HTR-8/SVneo (cell line): ENCODE measurements at regions not wholly inside any gene's neighbourhood (a gene's known extent, or its start where the extent isn't known, plus 50 kb on each side); places are given as distances from the start of the nearest gene placed in this dataset.
"Not testable (repeated sequence)": the region's sequence is repeated elsewhere in the genome, so short reads cannot be mapped to it uniquely, and the experiment has no call there.

Source experiments
- DNase-seq: peaks from one replicate; pipeline ENCODE4 v3.0.0; 2011; ENCODE audit warnings: low spot score, mixed read lengths; ENCODE audit not compliant: insufficient read length
- FAIRE-seq: peaks from 2 replicates; lab custom pipeline; 2011; peaks lifted over from hg19 to GRCh38; lab: Jason Lieb, UNC

DNA sequence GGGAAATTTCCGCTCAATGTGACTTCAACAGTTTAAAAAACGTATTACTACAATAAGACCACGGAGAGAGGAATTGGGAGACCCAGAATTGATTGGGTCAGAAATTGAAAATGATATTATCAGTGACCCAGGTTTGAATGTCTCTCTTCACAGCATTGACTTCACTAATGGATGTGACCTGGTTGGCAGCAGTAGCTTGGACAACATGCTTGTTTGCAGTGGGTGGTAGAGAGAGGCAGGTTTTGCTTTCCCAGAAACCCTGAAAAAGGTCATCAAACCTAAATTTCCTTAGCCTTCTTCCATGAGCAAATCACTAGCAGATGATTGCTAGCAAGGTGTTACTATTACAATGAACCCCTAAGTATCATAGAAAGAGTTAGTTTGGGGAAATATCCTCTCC is 89.7 kb upstream of the ANTXRL start:
- DNase-seq, result no peak
- FAIRE-seq, result no peak

DNA sequence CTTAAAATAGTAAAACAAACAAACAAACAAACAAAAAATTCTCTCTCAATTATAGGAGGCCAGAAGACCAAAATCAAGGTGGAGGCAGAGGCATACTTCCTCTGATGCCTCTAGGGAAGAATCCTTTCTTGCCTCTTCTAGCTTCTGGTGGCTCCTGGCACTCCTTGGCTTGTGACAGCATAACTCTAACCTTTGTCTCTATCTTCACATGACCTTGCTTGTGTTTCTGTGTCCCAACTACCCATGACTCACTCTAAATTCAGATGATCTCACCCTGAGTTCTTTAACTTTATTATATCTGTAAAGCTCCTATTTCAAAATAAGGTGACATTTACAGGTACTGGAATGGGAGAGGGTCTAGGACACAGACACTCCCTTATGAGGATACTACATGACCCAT is 88.3 kb upstream of the ANTXRL start:
- FAIRE-seq (no peak), DNase-seq (no peak)

DNA sequence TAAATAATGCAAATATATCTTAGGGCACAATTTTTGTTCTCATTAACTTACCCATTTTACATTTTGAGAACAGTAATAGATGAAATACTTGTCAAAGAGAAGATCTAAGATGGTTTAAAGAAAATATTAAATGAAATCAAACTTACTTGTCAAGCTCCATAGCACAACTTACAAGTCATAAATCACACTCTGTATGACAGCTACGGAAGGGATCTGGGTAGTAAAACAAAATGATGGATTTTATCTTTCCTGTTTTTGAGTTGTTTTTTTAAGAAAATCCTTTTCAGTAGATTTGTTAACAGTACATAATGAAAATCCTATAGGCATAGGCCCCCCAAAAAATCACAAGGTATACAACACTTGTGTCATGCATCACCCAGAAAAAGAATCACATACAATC is 84.4 kb upstream of the ANTXRL start:
- FAIRE-seq, DNase-seq: not testable (repeated sequence)

DNA sequence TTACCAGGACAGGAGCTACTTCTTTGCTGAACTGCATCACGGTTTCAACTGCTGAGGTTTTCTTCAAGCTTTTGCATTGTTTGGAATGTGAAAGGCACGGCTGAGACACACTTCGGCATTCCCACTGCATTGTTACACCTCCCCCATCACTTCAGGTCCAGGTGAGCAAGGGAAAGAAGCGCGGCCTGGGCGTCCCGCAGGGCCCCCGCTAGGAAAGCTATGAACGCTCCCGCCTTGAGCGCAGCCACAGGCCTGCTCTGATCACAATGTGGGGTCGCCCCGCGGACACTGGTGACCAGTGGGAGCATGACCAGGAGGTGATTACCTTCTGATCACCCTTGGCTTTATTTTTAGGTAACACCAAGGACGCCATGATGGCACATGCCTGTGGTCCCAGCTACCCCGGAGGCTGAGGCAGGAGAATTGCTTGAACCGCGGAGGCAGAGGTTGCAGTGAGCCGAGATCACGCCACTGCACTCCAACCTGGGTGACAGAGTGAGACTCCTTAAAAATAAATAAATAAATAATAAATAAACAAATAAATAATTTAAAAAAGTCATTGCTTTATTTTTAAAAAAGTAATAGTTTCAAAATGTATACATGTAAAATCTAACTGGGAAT is 82.2 kb upstream of the ANTXRL start:
- DNase-seq, FAIRE-seq: not testable (repeated sequence)

DNA sequence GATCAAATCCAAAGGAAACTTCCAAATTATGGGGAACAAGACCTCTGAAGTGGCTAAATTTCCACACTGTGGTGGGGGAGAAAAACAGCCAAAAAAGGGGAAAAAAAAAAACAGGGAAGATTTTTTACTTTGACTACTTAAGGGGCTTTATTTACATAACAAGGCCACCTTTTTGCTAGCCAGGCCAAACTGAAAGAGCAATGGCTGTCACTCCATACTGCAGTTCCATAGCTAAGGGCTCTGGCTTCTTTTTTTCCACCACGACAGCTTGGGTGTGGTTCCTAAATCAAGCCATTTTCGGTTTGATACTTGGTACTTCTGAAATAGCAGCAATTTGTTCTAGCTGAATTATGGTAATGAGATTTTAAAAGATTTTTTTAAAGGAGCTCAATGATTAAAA is 76.4 kb upstream of the ANTXRL start:
- FAIRE-seq, DNase-seq: not testable (repeated sequence)

DNA sequence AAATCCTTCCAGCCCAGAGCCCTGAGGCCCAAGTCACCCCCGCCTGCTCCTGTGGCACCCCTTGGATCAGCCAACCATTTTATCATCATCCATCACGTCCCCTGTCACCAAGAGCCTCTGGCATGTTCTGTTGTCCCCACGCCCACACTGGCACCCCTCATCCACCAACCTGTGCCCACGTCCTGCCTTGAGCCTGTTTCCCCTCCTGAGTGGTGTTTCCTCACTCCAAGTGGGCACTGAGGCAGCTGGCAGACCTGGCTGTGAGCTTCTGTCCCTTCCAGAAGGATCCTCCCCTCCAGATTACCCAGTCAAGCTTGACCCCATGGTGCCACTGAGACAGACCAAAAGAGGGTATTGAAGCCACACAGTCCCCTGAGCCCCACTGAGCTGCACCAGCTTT is 71.4 kb upstream of the ANTXRL start:
- no peak for DNase-seq
- no peak for FAIRE-seq

DNA sequence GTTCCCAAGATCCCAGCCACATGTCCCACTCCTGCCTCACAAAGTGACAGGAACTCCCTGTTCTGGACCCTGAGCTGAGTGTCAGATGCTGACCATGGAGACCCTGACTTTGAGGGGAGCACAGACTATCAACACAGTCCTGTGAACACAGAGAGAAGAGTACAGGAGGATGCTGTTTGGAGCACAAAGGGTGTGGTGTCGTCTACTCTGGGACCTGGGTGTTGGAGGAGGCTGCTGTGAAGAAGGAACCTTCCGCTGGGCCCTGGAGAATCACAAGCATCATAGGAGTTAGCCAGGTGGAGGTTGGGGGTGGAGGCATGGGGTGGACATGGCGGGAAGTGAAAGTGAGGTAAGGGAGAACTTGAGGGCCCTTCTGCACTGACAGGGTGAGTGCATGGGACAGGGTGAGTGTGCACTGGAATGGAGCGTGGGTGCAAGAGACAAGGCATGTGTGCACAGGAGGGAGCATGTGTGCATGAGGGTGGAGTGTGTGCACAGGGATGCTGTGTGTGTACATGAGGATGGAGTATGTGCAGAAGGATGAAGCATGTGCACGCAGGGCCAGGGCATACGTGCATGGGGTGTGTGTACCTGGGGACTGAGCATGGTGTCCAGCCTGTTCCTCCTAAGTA is 70.7 kb upstream of the ANTXRL start:
- no peak for DNase-seq
- no peak for FAIRE-seq

DNA sequence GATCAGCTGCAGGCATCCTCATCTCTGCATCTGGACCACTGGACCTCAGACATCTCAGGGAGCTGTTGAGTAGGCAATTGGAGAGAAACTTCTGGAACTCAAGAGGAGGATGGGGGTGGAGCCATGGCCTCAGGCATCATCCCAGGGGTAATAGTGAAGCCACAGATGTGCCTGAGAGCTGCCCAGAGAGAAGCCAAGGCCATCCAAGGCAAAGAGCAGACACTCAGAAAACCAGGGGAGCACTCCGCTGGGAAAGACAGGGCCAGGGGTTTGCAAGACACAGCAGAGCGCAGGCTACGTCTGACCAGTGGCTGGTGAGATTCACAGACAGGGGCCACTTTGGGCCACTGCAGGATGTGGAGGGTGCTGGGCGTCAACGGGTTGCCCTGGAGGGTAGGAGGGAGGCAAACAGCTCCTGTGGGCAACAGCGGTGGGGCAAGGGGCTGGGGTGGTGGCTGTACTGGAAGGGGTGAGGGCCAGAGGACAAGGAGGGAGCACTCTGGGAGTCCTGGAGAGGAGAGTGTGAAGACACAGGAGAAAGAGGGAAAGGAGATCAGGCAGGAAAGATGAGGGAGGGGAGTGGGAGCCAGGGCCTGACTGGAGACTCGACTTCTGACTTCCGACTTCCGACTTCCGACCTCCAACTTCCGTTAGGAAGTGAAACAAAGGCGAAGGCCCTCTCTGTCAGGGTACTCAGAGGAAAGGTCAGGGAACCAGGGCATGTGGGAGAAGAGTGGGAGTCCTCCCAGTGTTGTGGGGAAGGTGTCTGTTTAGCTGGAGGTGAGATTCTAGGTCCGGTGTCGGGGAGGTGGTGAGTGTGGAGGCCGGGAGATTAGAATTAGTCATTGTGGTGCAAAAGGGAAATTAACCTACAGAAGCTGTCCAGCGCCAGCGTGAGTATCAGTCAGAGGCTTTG is 69.7 kb upstream of the ANTXRL start:
- DNase-seq (no peak), FAIRE-seq (no peak)

DNA sequence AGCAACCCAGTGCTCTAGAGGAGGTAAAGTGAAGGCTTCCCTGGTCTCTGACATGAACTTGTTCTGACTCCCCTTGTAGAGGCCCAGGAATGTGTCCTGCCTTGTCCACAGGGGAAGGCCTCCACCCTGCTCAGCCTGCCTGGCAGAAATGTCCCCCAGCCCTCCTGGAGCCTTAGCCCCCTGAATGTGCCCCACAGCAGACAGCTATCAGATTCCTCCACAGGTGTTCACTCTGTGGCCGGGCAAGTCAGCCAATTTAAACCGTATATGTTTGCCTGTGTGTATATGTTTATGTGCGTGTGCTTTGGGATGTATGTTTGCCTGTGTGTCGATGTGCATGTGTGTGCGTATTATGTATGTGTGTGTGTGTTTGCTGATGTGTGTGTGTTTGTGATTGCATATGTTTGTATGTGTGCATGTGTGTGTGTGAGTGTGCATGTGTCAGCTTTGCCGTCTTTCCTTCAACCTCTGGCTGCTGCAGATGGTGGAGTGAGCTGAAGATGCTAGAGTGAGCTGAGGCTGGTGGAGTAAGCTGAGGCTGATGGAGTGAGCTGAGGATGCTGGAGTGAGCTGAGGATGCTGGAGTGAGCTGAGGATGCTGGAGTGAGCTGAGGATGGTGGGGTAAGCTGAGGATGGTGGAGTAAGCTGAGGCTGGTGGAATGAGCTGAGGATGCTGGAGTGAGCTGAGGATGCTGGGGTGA is 68.9 kb upstream of the ANTXRL start:
- no peak for DNase-seq
- FAIRE-seq, result no peak

DNA sequence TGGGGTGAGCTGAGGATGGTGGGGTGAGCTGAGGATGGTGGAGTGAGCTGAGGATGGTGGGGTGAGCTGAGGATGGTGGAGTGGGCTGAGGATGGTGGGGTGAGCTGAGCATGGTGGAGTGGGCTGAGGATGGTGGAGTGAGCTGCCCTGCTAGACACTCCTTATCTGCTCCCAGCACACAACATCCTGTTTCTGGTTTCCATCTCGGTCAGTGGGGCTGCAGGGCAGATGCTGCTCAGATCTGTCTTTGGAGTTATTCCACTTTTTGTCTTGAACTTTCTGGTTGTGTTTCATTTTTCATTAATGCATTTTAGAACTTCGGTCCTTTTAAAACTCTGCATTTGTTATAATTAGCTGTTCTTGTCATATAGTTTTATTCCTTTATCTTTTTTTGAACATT is 67.9 kb upstream of the ANTXRL start:
- DNase-seq (no peak), FAIRE-seq (no peak)

DNA sequence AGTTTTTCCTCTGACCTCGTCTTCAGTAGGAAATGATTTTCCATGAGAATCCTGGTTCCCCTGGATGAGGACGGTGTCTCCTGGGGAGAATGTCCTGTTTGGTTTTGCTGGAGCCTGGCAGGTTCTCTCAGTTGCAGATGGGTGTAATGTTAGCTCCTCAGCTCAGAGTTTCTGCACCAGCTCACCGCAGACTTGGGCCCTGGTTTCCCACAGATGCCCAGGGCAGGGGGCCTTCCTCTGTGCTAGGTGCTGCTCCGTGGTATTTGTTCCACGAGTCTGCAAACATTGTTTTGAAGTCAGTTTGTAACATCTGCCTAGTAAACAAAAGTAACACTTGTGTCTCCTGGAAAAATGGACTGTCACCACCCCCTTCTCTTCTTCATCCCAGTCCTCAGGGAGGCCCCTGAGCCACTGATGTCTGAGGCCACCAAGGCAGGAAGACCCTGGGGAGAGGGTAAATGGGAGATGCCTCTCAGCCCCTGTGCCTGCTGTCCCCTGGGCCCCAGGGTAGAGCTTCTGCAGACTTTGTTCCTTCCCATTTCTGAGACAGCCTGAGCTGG is 67.3 kb upstream of the ANTXRL start:
- FAIRE-seq, DNase-seq: not testable (repeated sequence)

DNA sequence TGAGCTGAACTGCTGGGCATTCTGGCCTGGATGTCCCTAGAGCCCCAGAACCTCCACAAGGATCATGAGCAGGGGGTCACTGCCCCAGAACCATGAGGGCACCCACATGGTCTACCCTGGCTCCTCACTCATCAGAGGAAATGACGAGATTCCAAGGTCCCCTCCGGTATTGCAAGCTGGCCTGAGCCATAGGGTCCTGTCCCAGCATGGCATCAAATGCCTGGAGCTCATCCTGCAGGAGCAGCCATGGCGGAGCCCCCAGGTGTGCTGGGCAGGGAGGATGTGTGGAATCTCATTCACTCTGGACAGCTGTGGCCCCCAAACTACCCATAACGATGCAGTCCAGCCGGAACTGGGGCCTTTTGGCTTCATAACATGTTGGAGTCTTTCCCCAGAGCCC is 66.6 kb upstream of the ANTXRL start:
- FAIRE-seq (no peak), DNase-seq (no peak)

DNA sequence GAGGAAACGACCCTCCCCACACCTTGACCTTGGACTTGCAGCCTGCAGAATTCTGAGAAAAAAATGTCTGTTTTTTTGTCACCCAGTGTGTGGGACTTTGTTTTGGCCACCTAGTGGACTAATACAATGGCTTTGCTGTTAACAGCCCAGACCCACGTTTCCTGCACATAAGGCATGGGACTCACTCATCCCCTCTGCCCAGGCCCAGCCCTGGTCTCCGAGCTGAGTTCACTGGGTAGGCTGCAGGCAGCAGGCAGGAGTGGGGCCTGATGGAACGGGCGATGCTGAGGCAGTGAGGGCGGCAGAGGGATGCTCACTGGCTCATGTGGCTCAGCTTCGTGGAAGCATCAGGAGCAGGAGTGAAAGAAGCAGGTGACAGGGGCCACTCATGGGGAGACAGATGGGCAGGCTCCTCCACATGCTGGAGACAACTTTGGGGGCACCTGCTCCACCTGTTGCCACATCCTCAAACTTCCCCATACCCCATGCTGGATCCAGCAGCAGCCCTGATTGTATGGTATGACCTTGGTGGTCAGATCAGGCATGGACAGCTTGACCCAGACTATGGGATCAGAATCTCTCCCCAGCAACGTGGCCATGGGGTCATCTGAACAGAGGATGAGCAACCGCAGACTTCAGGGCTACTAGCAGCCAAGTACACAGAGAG is 65.8 kb upstream of the ANTXRL start:
- no peak for DNase-seq
- no peak for FAIRE-seq

DNA sequence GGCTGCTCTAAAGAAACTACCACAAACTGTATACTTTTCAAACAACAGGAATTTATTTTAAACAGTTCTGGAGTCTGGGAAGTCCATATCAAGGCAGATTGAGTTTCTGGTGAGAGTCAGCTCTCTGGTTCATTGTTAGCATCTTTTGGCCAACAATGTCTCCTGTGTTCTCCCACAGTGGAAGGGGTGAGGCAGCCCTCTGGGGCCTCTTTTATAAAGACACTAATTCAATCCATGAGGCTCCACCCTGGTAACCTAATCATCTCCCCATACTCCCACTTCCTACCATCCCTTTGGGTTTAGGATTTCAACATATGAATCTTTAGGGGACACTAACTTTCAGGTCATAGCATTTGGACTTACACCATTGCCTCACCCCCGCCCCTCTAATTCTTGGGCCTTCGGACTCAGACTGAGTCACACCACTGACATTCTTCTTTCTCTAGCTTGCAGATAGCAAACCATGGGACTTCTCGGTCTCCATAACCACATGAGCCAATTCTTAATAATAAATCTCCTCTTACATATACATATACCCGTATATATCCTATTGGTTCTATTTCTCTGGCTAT is 64.3 kb upstream of the ANTXRL start:
- DNase-seq (no peak), FAIRE-seq (no peak)

DNA sequence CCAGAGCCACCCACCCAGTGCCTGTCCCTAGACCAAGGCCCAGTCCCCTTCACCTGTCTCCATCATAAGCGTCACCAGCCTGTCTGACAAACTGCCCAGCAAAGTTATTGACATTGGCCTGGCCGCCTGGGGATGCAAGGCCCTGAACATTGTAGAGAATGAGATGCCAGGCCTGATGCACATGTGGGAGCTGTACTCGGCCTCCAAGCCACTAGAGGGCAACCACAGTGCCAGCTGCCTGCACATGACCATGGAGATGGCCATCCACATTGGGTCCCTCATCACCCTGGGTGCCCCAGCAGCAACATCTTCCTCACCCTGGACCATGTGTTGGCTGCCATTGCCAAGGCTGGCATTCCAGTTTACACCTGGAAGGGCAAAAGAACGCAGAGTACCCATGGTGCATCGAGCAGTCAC is 63.7 kb upstream of the ANTXRL start:
- DNase-seq (no peak), FAIRE-seq (no peak)

DNA sequence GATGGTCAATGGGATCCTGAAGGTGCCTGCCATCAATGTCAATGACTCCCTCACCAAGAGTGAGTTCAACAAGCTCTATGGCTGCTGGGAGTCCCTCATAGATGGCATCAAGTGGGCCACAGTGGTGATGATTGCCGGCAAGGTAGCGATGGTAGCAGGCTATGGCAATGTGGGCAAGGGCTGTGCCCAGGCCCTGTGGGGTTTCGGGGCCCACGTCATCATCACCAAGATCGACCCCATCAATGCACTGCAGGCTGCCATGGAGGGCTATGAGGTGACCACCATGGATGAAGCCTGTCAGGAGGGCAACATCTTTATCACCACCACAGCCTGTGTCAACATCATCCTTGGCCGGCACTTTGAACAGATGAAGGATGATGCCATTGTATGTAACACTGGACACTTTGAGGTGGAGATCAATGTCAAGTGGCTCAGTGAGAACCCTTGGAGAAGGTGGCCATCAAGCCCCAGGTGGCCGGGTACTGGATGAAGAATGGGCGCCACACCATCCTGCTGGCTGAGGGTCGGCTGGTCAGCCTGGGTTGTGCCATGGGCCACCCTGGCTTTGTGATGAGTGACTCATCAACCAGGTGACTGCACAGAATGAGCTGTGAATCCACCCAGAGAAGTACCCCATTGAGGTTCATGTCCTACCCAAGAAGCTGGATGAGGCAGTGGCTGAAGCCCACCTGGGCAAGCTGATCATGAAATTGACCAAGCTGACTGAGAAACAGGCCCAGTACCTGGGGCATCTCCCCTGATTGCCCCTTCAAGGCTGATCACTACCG is 63.0 kb upstream of the ANTXRL start:
- no peak for DNase-seq
- FAIRE-seq, result no peak

DNA sequence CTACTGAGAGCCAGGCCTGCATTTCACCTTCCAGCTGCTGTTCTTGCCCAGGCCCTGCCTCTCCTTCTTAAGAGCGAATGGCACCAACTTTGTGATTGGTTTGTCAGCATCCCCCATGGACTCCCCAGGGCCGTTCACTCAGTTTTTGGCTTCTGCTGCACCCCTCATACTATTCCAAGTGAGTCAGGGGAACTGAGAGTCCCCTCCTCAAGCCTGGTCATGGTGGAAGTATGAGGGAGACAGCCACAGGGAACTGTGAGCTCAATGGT is 62.4 kb upstream of the ANTXRL start:
- FAIRE-seq (no peak), DNase-seq (no peak)

DNA sequence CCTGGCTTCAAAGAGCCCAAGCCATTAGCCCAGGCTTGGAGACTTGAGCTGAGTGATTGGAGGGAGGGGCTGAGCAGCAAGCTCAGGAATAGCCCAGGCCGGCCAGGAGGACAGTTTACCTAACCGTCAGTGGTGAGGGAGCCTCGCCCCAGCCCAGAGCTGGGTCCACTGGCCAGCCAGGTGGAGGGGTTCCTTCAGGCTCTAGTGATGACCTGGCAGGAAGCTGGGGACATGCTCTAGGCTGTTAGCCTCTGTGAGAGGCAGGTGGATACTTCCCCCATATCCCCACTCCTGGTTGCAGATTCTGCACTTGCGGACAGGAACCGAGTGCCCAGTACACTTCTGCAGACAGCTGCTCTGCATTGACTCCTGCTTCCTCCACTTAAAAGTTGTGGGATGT is 61.2 kb upstream of the ANTXRL start:
- FAIRE-seq, result no peak
- DNase-seq, result no peak

DNA sequence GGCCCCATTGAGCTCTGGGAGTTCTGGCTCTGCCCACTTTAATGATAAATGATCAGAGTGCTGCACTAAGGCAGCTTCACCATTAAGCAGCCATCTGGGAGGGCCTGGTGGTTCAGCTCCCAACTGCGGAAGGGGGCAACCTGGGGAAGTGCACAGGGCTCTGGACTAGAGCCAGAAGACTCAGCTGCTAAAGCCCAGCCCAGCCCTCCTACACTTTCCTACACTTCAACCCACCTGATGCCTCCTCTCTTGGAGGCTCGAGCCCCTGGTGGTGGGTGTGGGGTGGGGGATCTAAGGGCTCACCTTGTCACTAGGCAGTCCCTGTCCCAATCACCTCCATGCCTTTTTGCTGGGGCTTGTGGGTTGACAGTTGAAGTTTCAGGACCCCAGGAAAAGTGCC is 60.6 kb upstream of the ANTXRL start:
- DNase-seq, result no peak
- FAIRE-seq, result no peak
